HG03342 (cell line): ENCODE measurements at regions not wholly inside any gene's neighbourhood (a gene's known extent, or its start where the extent isn't known, plus 50 kb on each side); places are given as distances from the start of the nearest gene placed in this dataset.
"Not testable (repeated sequence)": the region's sequence is repeated elsewhere in the genome, so short reads cannot be mapped to it uniquely, and the experiment has no call there.

ENCODE experiments used
- ATAC-seq: cut with Tn5 transposase; IDR thresholded peaks from one replicate; pipeline ENCODE4 v1.9.1; 2021; ENCODE audit warnings: mild to moderate bottlenecking, moderate library complexity; ENCODE audit not compliant: unreplicated experiment

DNA sequence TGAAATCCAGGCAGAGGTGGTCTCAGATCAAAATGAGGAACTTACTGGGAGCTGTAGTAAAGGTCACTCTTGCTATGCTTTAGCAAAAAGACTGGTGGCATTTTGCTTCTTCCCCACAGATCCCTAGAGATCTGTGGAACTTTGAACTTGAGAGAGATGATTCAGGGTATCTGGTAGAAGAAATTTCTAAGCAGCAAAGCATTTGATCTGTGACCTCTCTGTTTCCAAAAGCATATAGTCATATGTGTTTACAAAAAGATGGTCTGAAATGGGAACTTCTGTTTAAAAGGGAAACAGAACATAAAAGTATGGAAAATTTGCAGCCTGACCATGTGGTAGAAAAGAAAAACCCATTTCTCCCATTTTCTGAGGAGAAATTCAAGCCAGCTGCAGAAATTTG lies 196.2 kb upstream of the PDZRN3 start:
- not testable (repeated sequence) for ATAC-seq

DNA sequence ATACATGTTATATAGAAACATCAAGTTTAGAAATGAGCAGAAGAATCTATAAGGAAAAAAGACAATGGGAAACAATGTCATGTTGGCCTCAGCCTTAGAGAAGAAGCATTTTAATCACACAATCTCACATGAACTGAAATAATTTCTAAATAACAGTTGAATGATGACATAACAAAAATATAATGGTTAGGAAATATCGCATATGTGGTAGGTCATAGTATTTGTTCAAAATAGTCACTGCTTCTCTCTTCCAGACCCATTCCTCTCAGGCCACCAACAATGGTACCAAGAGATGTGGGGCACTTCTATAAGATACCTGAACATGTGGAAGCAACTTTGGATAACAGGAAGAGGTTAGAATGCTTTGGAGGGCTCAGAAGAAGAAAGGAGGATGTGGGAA lies 195.7 kb upstream of the PDZRN3 start:
- no peak for ATAC-seq

DNA sequence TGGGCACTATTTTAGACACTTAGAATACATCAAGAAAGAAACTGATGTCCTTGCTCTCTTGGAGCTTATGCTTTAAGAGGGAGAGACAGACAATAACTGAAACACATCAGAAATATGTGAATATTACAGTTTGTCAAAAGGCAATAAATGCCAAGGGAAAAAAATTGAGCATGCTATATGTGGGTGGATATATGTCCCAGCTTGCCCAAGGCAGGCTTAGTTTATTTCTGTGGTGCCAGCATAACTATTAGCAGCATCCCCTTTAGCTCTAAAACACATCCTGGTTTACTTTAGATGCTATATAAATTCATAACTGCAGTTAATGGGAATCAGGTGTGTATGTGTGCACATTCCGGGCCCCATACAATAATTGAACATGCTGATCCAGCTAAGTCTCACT lies 191.2 kb upstream of the PDZRN3 start:
- no peak for ATAC-seq

DNA sequence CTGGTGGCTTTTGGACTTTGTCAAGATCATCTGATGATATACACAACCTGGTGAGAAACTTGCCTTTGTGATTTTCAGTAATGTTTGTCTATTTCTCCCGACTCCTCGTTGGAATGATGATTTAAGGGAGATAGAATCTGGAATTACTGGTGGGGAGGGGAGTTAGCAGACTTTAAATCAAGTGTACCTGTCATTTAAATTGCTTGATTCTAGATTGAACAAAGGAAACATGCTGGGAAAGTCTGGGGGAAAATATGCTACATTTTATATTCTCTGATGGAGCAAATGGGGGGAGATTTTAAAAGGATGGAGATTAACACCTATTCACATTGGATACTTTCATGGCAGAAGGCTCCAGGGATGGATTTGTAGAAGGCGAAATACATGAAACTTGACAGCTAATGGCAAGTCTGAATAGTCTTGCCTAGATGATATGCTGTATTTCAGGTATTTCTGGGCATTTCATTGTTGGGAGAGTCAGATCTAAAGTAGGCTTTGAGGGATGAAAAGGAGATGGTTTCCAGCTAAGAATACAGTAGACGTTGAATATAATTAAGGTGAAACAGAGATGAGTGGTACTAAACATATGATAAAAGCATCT lies 189.1 kb upstream of the PDZRN3 start:
- no peak for ATAC-seq

DNA sequence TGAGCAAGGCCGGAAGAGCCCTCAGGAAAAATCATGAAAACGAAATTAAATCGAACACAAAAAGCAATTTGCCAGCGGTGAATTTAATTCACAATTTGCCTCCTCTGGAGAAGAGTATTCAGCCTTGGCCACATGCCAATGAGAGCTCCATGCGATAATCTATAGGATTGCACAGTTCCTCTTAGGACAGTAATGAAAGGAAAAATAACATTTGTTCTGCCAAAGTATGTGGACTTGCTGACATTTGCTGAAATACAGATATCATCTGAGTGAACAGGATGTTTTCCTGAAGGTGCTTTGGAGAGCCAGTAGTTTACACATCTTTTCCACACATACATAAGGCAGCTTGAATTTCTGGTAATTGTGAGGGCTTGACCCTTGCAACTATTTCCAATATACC lies 188.6 kb upstream of the PDZRN3 start:
- ATAC-seq, result no peak

DNA sequence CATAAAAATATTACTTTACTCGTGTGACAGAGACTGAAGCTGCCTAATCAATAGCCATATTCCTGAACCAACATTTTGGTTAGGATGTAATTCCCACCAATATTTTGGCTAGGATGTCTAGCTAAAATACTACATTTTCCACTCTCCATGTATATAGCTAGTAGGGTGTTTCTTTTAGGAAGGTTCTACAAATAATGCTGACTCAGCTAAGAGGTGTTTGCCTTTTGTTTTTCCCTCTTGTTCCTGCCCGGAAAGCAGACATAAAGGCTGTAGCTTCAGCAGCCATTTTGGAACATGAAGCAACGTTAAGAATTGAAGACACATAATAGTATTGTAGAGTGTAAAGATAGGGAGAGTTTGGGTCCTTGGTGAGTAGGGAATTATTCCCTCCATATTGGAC lies 187.3 kb upstream of the PDZRN3 start:
- no peak for ATAC-seq

DNA sequence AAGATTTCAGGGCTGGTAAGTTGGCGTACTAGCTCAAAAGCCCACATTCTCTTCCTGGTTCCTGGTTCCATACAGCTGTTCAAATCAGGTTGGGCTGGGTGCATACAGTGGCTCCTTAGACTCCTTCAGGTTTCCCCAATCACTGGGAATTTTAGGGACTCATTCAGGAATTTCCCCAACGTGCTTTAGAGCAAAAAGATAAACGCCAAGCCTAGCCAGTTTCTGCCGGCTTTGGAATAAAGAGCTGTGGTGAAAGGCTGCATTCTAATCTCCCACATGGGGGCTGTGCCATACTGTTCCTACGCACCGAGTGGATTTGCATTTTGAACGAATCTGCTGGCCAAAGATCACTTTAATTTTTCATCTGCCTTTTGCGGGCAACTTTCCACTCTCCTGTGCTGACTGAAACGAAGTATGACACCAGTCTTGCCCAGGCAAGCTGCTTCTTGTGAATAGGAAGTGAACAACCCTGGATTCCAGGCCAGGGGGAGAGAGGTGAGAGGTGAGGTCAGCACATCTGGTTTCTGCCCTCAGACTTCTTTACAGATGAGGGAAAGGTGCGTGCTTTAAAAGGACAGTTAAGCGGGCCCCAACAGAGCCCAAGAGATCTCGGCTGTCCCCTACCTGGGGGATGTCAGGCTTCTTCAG lies 184.2 kb upstream of the PDZRN3 start:
- ATAC-seq, result no peak

DNA sequence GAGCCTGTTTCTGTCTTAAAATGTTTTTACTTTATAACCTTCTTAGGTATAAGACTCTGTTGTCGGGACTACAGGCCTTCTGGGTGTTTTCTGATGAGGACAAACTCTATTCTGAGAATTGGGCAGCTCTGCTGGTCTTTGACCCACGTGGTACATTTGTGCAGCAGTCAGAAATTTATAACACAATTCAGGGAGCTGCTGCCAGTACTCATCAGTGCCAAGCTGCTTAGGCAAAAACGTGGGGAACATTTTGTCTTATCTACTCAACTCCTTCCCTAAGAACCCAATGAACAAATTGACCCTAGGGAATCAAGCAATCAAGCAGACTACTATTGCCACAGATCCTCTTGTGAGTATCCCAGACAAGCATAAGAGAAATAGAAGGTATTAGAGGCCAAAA lies 180.7 kb upstream of the PDZRN3 start:
- ATAC-seq, result no peak

DNA sequence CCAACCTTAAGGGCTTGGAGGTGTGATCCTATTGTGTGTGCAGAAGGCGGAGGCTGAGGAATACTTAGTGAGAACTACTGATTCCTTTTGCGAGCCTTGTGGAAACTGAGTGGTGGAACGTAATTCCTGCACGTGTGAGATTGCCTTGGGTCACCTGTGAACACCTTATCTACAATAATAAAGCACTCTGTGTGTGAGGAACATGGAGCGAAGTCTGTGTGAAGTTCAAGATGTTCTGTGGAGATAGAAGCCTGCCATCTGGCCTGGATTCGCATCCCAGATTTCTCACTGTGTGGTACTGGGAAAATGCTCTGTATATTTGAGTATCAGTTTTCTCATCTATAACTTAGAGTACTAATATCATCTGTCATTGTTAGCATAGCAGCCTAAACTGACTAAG lies 179.5 kb upstream of the PDZRN3 start:
- ATAC-seq, result no peak

DNA sequence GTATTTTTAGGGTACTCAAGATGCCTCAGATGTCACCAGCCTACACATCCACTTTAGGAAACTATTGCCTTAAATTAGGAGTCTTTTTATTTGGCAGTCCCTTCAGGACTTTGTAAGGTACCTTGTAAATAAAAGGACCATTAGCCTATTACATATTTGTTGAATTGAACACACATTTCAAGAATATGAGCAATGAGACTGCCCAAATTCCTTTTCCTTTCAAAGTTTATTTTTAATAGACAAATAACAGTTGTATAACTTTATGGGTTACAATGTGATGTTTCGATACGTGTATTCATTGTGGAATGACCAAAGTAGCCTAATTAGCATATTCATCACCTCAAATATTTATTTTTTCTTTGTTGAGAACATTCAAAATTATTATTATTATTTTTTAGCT lies 176.7 kb upstream of the PDZRN3 start:
- ATAC-seq, result no peak

DNA sequence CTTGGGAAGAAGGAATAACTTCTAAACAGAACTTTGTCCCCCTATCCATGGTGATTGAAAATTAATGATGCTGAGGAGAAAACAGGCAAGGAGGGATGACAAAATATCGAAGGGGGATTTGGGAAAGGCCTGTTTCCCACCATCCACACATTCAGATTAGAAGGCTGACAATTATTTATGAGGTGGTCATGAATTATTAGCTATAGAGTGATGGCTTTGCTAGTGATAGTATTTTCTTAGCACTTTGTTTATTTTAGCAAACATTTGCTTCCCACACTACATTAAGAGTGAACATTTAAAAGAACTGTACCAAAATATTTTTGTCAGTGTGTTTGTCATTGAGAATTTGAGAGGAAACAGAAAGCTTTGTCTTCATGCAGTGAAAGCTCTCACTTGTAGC lies 172.6 kb upstream of the PDZRN3 start:
- no peak for ATAC-seq

DNA sequence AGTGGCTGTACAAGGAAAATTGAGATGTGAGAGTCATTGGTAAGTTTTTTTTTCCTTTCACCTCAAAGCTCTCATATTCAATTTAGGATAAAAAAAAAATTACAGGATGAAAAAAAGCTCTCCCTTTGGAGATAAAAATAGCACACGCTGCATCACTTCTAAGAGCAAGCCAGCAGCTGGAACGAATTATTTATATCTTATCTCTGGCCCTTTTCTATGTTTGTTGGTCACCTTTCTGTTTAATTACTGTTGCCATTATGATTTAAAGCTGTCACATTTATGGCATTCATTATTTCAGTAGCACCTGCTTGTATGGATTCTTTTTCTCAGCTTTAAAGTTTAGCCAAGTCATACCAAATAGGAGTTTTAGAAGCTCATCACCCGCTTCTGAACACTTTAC lies 171.6 kb upstream of the PDZRN3 start:
- no peak for ATAC-seq

DNA sequence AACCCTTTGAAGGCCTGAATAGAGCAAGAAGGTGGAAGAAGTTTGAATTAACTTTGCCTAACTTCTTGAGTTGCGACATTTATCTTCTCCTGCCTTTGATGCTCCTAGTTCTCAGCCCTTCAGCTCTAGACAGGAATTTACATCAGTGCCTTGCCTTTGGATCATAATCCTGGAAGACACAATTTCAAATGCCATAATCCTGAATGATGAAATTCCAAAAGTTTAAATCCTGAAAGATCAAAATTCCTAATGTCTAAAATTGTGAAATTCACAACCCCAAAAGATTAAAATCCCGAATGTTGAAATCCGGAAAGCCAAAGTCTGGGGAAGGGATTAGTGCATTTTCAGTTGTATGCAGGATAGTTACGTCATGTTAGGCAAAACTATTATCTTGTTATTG lies 166.6 kb upstream of the PDZRN3 start:
- ATAC-seq, result no peak

DNA sequence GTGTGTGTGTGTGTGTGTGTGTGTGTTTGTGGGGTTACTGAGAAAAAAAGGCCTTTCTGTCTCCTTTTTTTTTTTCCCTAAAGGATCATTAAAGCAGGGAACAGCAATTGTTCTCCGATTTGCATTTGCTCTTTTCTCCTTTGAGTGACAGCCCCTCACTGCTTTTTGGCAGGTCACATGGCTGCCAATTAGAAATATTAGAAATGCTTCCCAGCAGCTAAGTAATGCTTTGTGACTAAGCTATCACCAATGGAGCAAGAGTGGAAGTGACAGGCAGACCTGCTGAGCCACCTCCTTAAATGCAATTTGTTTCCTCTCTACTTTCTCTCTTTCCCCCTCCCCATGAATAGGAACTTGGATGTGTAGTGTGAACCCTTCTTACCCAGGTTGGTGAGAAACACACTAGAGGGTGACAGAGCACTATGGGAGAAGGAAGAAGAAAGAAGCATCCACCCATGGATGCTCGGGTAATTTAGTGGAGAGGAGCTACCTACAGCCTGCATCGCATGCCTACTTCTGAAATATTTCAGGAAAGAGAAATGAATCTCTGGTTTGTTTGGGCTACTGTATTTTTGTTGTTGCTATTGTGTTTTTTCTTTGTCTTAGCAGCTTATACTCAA lies 165.2 kb upstream of the PDZRN3 start:
- ATAC-seq, result no peak

DNA sequence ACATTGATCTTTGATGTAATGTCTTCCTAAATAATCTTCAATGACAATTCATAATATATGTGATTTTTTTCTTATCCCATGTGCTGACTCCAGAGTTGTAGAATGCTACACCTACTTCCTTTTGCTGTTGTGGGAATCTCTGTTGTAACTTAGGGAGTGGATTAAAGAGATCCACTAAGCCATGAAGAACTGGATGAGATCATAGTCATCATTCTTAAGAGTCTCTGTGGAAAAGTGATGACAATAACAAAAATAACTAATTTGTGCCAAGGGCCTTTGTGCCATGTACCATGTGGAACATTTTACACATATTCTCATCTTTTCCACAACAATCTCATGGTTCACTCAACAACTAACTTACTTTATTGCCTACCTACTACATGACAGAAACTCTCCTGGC lies 162.9 kb upstream of the PDZRN3 start:
- no peak for ATAC-seq

DNA sequence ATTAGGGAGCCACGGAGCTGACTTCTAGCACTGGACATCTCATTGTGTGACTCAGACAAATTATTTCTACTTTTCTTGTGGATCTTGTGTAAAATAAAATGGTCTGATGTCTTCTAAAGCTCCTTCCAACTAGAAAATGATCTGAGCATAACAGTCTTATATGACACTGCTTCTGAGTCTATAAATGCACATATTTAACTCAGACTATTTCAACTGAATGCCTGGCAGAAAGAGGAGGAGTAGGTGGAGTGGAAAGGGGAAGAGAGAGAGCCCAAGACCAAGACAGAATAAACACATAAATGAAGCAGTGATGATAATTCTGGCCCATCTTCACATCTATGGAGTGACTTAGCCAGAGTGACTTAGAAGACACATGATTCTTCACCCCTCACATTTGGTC lies 162.3 kb upstream of the PDZRN3 start:
- ATAC-seq, result no peak

DNA sequence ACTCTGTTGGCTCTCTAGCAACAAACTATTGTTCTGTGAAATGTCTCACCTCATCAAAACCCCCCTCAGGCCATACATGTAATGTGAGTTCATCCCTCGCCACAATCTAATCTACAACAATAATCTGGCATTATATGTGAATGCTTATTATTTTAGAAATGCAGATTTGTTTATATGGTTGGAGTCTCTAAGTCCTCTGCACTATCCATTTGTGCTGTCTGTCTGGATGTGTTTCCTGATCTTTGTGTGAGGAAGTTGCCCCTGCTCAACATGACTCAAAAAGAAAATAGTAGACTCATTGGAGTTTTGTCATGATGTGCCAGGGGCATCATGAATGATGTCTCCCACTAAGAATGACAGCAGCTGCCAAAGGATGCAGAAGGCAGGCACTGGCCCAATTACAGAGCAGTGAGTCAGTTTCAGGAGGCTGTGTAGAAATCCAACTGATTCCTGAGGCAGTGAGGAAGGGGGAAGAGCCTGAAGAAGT lies 161.6 kb upstream of the PDZRN3 start:
- no peak for ATAC-seq

DNA sequence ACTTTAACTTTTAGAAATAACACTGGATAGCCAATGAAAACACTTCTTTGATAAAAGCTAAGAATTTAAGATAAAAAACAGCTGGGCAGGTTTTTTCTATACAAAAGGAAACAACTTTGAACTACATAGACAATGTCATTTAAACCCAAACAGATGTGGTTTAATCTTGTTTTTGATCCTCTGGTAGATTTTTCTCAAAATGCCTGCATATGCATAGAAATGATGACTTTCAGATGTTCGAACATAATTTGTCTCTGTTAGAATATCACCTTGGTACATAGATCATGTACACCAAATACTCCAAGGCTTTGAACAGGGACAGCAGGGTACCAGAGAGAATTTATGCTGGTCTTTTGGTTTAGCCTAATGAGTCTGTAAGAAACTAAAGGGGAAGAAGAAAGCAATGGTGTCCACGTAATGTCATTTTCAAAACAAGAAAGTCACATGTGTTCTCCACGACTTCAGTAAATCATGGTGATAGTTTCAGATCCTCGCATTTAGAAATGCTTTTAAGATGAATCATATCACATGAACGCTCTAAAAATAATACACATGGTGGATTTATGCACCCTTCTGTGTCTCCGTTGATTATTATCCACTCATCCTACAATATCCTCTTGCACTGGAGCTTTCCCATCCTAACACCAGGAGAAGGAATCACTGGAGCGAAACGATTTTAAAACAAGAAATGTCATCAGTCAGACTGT lies 160.1 kb upstream of the PDZRN3 start:
- no peak for ATAC-seq

DNA sequence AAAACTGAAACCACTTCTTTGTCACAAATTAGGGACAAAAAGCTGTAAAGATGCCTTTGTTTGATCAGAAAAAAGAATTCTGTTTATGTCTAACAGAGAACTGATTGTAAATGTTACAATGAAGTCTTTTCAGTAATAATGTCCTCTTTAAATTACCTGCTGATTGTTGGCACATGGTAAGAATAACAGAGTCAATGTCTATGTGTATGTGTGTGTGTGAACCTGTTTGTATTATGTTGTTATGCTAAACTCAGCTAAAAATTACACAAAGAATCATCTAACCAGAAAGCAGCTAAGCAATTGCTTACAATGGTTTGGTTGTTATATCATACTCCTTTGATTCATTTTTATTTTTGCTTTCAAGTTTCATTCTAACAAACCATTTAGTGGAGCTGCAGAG lies 159.1 kb upstream of the PDZRN3 start:
- ATAC-seq, result no peak

DNA sequence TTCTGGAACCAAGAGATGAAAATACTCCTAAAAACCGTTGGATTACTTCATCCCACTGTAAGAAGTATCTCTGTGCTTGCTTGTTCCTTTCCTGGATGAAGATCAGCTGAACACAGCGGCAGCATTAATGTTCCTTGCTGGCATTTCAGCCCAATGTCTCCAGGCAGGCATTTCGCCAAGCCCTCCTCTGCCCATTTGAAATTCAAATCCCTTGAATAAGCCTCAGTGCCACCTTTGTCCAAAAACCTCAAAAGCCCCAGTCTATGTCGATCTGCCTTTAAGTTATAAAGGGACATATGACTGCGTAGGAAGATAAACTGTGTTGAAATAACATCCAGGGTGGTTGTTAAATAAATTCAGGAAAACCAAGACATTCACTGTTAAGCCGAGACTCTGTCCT lies 156.8 kb upstream of the PDZRN3 start:
- no peak for ATAC-seq

DNA sequence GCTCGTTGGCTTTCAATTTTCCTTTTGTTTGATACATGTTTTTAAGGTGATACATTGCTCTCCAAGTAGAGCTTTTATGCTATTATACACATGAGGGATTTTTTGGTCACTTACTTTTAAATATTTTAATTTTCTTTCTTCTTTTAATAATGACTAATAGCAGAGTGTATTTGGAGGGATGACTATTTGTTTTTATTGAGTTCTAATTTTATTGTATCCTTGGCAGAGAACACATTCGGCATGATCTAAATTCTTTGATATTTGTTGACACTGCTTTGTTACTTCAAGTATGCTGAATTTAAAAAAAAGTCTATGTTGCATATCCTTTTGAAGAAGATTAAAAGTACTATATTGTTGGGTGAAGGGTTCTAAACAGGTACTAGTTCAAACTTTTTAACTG lies 149.9 kb upstream of the PDZRN3 start:
- ATAC-seq, result no peak

DNA sequence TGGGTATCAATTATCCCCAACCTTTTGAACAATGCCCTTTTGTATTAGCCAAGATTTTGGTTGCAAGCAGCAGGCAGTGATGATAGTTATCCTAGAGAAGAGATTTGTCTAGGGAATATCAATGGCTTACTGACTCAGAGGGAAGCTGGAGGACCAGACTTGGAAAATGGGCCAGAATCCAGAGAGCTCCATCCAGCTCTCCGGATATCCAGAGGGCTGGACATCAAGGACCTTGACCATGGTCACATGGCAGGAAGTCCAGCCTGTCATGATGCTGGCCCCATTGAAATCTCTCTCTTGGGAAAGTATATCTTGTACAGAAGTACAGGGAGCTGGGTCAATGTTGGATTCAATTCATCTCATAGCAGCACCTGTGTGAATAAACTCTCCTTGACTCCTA lies 148.5 kb upstream of the PDZRN3 start:
- no peak for ATAC-seq
